NCI-H2107 treated with DMSO at 0.1 percent for 48 hours (cell line): ENCODE measurements at regions not wholly inside any gene's neighbourhood (a gene's known extent, or its start where the extent isn't known, plus 50 kb on each side); places are given as distances from the start of the nearest gene placed in this dataset.
"Not testable (repeated sequence)": the region's sequence is repeated elsewhere in the genome, so short reads cannot be mapped to it uniquely, and the experiment has no call there.

Experiments
- DNase-seq: peaks from one replicate; lab custom pipeline; 2025; ENCODE audit not compliant: unreplicated experiment; lab: John Stamatoyannopoulos, UW

GRCh38 chr2:107430006-107430405 lies 396.7 kb upstream of the RGPD4 start:
- DNase-seq: no peak

- DNase-seq: no peak
These were observed 396.0 kb upstream of the RGPD4 start for GRCh38 chr2:107430596-107431266.

DNA sequence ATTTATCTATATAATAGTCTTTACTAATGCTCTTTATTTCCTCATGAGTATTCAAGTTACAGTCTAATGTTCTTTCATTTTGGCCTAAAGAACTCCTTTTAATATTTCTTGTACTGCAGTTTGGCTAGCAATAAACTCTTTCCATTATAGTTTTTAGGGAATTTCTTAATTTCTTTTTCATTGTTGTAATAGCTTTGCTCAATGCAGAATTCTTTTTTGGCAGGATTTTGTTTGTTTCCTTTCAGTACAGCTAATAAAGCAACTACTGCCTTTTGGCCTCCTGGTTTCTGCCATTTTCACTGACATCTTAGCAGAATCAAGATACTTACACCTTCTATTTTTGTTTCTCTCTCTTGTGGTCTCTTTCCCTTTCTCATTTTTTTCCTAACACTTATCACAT lies 390.4 kb upstream of the RGPD4 start:
- DNase-seq: no peak

DNA sequence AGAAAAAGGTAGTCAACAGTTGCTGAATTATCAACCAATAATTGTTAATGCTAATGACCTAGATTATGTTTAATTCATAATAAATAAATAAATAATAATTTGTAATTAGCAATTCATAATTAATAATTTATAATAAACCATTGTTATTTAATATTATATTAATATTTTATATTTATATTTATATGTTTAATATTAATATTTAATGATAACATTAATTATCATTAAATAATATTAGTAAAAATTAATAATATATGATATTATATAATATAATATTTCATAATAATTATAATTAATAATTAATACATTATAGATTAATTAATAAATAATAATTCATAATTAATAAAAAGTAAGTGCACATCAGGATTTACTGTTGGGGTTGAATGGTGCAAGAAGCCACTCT lies 389.4 kb upstream of the RGPD4 start:
- no peak for DNase-seq

- no peak for DNase-seq
These were observed 388.9 kb upstream of the RGPD4 start for GRCh38 chr2:107437807-107438206.

DNA sequence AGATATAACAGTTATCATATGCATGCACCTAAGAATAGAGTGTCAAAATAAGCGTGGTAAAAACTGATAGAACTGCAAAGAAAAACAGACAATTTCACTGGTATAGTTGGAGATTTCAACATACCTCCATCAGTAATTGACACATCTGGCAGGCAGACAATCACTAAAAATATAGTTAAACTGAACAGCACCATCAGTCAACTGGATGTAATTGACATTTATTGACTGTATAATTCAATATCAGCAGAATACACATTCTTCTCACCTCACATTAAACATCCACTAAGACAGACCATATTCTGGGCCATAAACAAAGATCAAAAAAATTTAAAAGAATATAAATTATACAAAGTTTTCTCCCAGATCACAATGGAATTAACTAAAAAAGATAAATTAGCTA lies 378.5 kb upstream of the RGPD4 start:
- DNase-seq: no peak

DNA sequence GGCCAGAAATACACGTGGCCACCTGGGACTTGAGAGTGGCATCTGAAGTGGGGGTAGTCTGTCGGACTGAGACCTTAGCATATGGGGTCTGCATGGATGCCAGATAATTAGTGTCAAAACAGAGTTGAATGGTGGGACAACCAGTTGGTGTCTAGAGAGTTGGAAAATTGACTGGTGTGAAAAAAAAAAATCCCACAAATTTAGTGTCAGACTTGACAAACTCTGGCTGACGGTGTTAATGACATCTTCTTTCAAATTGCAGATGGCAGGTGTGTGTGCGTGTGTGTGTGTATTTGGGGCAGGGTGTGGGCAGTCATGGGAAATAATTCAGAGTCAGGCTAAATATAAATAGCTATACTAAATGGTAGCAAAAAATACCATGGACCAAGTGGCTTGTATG lies 365.4 kb upstream of the RGPD4 start:
- no peak for DNase-seq

DNA sequence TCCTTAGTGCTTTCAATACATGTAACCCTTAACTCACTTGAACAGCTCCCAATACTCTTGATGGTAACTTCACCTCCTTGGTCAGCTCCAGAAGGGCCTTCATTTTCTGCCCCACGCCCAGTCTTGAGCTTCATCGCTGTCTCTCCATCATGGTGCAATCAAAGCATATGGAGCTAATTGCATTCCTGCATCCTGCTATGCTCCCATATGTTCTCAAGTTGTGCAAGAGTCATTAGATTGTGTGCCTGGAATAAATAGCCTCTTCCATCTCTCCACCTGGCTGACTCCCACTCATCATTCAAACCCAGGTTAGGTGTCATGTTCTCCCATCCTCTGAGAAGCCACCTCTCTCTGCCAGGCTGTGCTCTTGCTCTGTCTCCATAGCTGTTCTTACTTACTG lies 364.5 kb upstream of the RGPD4 start:
- DNase-seq: no peak

DNA sequence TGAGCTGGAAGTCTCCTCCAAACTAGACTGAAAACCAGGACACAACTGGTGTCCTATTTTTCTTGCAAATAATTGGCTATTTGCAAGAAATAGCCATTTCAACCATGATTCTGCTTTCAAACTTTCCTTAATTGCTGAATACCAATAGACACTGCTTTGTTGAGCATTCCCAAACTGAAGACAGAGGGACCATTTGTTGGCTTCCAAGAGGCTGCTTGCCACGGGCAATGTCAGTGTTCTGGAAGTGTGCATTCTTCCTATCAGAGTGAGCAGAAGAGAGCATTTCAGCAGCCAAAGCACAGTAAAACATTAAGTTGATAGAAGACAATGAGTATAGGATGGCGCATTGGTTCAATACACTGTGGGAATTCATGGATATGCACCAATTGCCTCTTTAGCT lies 360.5 kb upstream of the RGPD4 start:
- DNase-seq: no peak

DNA sequence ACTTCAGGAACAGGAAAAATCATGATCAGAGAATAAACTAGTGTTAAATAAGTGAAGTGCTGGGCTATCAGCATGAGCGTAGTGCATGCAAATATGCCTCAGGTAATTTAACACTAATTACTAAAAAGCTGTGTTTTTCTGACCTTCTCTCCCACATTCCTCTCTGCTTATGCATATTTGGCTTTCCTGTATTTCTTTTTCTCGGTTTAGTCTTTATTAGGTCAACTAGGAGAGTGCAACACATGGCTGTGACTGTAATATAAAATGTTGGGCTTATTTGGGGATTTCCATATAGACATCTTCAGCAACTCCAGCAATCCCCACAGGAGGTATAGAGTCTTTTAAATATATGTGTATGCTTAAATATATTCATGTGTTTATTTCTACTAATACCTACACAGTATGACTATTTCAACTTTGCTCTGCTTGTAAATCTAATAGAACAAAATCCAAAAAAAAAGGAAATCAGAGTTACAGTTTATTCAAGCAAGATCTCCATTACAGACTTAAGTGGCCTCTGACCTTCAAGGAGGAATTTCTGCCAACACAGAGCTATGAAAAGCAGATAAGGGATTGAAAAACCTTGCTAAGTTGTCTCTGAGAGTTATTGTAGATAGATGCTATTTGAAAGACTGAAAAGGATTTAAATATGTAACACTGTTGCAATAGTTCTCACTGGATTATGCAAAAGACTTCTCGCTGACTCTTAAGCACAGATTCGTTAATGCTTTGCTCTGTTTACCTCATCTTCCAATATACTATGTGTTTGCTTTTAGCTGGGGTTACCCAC lies 359.5 kb upstream of the RGPD4 start:
- DNase-seq: no peak

- no peak for DNase-seq
These were observed 357.2 kb upstream of the RGPD4 start for GRCh38 chr2:107469437-107469995.

DNA sequence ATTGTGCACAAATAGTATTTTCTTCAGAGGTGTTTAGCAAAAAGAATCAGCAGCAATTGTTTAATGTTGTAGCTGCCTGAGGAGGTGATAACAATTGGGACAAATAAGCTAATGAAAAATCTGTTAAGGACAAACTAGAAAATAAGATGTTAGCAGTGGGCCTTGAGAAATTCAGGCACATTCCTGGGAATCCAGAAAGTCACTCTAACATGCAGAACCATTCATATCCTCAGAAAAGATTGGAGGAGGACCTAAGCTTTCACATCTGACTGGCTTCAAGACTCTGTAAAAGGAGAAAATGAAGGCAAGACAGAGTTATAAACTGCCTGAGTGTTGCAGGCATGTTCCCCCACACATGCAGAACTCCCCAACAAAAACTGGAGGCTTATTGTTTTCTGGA lies 353.5 kb upstream of the RGPD4 start:
- DNase-seq: no peak

DNA sequence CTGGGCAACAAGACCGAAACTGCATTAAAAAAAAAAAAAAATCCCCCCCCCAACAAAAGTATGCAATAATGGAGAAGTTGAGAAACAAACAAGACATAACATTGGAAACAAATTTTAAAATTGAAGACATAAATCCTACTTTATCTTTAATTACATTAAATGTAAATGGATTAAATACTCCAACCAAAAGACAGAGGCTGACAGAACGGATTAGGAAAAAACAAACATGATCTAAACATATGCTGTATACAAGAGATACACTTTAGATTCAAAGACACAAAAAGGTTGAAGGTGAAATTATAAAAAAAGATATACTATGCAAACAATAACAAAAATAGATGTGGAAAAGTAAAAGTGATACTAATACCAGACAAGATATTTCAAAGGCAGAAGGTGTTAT lies 350.8 kb upstream of the RGPD4 start:
- no peak for DNase-seq

GRCh38 chr2:107502539-107502938 lies 324.2 kb upstream of the RGPD4 start:
- no peak for DNase-seq

DNA sequence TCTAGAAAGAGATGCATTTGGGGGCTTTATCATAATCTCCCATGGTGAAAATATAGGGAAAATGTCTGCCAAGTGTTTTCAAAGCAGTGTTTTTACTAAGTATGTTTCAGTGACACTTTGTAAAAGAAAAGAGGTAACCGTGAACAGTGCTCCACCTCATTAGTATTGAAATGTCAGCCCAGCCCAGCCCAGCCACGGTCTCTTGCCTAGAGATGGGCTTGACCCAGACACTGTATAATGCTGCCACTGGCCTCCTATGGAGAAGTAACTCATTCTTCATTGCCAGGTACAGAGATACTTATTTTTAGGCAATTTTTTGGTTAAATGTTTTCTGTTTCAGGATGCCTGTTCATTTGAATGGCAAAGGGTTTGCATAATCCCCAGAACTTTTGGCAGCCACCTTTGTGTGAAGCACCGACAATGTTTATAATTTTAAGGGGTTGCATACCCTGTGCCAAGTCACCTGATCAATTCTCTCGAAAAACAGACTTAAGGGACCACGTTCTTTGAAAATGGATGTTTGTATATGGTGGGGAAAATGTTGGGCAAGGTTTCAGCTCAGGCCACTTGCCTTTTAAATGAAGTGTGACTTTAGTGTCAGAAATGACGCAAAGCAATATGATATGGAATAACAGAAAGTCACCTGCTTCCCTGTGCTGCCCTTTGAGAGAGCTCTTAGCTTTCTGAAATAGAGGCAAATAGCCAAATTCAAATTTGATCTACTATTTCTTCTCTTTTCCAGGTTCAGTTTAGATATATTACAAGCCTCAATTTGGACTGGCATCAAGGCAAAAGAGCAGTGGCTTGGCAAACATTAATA lies 314.5 kb upstream of the RGPD4 start:
- peak; percentile 59 for DNase-seq

DNA sequence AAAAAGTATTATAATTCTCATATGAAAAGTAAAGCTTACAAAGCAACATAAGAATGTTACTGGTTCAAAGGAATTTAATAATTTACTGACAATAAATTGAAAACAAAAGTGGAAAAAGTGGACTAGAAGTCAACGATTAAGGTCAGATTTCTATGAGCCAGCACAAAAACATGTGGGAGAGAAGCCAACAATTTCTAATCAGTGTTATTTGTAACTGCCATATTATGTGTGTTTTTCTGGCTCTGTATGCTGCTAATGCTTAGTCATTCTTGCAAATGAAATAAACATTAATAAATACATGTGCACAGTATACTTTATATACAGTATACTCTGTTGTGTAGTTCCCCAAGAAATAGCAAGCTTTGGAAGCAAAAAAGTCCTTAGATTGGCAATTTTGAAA lies 301.3 kb upstream of the RGPD4 start:
- no peak for DNase-seq

DNA sequence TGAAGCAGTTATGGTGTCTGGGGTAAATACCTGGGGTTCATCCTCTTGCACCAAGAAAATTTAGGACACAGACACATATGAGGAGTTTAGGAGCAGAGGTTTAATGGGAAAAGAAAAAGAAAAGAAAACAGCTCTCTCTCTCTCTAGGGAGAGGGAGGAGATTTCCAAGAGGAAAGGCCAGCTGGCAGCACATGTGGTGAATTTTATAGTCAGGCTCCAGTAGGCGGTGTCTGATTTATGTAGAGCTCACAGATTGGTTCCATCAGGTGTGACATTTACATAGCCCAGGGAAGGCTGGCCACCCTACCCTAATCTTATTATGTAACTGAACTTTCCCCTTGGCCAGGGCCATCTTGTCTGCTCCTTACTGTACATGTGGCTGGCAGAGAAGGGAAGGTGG lies 297.5 kb upstream of the RGPD4 start:
- no peak for DNase-seq

- DNase-seq: no peak
These were observed 296.6 kb upstream of the RGPD4 start for GRCh38 chr2:107530046-107530445.

DNA sequence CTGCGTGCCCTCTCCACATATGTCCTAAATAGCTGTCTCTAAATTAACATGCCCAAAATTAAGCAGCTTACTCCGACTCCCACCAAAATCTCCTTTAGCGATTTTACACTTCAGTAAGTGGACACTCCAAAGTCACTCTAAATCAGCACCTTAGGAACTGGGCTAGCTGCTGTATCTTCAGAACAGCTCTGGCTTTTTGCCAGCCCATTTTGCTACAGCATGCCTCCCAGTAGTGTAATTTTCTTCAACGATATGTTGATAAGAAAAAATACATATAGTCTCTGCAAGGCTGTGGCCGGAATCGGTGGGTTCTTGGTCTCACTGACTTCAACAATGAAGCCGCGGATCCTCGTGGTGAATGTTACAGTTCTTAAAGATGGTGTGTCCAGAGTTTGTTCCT lies 291.8 kb upstream of the RGPD4 start:
- DNase-seq: no peak

GRCh38 chr2:107535905-107536689 lies 290.6 kb upstream of the RGPD4 start:
- DNase-seq: not testable (repeated sequence)

GRCh38 chr2:107542314-107542740 lies 284.4 kb upstream of the RGPD4 start:
- DNase-seq: no peak
